ENCODE measurements at regions not wholly inside any gene's neighbourhood (a gene's known extent, or its start where the extent isn't known, plus 50 kb on each side); places are given as distances from the start of the nearest gene placed in this dataset.

DNA sequence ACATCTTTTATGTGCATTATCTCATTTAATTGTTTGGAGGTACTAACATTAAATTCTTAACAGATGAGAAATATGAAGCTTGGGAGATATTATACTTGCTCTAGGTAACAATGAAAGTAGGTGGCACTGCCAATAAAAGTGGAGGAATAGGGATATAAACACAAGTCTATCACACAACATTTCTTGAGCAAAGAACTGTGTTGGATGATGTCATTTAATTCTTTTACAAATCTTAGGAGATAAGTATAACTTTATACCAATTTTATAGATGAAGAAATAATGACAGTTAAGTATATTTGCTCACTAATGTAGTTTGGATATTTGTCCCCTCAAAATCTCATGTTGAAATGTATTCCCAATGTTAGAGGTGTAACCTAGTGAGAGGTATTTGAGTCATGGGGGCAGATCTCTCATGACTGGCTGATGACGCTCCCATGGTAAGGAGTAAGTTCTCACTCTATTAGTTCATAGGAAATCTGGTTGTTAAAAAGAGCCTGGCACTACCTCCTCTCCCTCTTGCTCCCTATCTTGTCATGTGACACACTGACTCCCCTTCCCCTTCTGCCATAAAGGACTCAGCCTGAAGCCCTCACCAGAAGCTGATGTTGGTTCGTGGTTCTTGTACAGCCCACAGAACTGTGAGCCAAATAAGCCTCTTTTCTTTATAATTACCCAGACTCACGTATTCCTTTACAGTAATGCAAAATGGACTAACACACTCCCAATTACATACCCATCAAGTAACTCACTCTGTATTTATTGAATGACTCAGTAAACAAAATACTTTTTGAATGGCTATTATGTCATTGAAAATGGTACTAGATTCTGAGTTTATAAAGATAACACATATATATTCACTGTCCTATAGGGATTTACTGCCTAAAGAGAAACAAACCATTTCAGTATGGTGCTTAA, 146.8 kb upstream of the KITLG start:
- no peaks in the 10 kb centered on the region for H3K9me3 ChIP-seq (ENCODE audit: low read depth)
- whole genome bisulfite sequencing (ENCODE audit: low lambda C conversion rate, missing lambda C conversion rate): 86% methylated on average over 3 of the region's 3 CpGs
- no peak overlapping the region for H3K27ac ChIP-seq
- H4K20me1 ChIP-seq (ENCODE audit: insufficient read depth, poor library complexity, severe bottlenecking): no peaks in the 10 kb centered on the region
- H3K4me3 ChIP-seq: no peak overlapping the region
- no peak overlapping the region for H2AFZ ChIP-seq
- TF ChIP-seq CTCF (IDR thresholded peaks at IDR 0.05; ENCODE audit: poor library complexity): no peak
- TF ChIP-seq EZH2phosphoT487 (IDR thresholded peaks at IDR 0.05; ENCODE audit: low read depth, severe bottlenecking, unreplicated experiment): no peak
- no peak for TF ChIP-seq EZH2 (IDR thresholded peaks at IDR 0.05; ENCODE audit: borderline replicate concordance)
- no peaks in the 10 kb centered on the region for H3K79me2 ChIP-seq
- H3K4me1 ChIP-seq (ENCODE audit: insufficient read depth): peaks cover under 1% of the 10 kb centered on the region
- no peak overlapping the region for H3K4me2 ChIP-seq
- H3K36me3 ChIP-seq (replicated peaks; ENCODE audit: insufficient read depth, low read depth): no peaks in the 10 kb centered on the region
- no peaks in the 10 kb centered on the region for H3K27me3 ChIP-seq
- H3K9me2 ChIP-seq (replicated peaks; ENCODE audit: insufficient read depth): no peaks in the 10 kb centered on the region
- no peak for DNase-seq (ENCODE audit: low spot score)

GRCh38 chr12:88725592-88726143, 145.4 kb upstream of the KITLG start:
- no peak overlapping the region for H3K27ac ChIP-seq
- TF ChIP-seq EZH2phosphoT487 (IDR thresholded peaks at IDR 0.05; ENCODE audit: low read depth, severe bottlenecking, unreplicated experiment) (no peak), CTCF (IDR thresholded peaks at IDR 0.05; ENCODE audit: poor library complexity) (no peak), EZH2 (IDR thresholded peaks at IDR 0.05; ENCODE audit: borderline replicate concordance) (no peak)
- H3K4me1 ChIP-seq (ENCODE audit: insufficient read depth): no peaks in the 10 kb centered on the region
- H2AFZ ChIP-seq: no peak overlapping the region
- no peak for DNase-seq (ENCODE audit: low spot score)
- H3K4me3 ChIP-seq: no peak overlapping the region
- no peak overlapping the region for H3K4me2 ChIP-seq
- no peaks in the 10 kb centered on the region for H3K9me3 ChIP-seq (ENCODE audit: low read depth)
- no peaks in the 10 kb centered on the region for H4K20me1 ChIP-seq (ENCODE audit: insufficient read depth, poor library complexity, severe bottlenecking)
- no peaks in the 10 kb centered on the region for H3K9me2 ChIP-seq (replicated peaks; ENCODE audit: insufficient read depth)
- no peaks in the 10 kb centered on the region for H3K27me3 ChIP-seq
- H3K36me3 ChIP-seq (replicated peaks; ENCODE audit: insufficient read depth, low read depth): no peaks in the 10 kb centered on the region
- no peaks in the 10 kb centered on the region for H3K79me2 ChIP-seq
- 70% methylated on average over 1 of the region's 1 CpG for WGBS (ENCODE audit: low lambda C conversion rate, missing lambda C conversion rate)

GRCh38 chr12:88723219-88723618, 142.9 kb upstream of the KITLG start:
- H3K9me2 ChIP-seq (replicated peaks; ENCODE audit: insufficient read depth): no peaks in the 10 kb centered on the region
- no peak overlapping the region for H3K27ac ChIP-seq
- no peak overlapping the region for H2AFZ ChIP-seq
- no peak overlapping the region for H3K4me3 ChIP-seq
- H3K27me3 ChIP-seq: no peaks in the 10 kb centered on the region
- no peak for TF ChIP-seq EZH2phosphoT487 (IDR thresholded peaks at IDR 0.05; ENCODE audit: low read depth, severe bottlenecking, unreplicated experiment)
- TF ChIP-seq EZH2 (IDR thresholded peaks at IDR 0.05; ENCODE audit: borderline replicate concordance): no peak
- TF ChIP-seq CTCF (IDR thresholded peaks at IDR 0.05; ENCODE audit: poor library complexity): no peak
- no peak for DNase-seq (ENCODE audit: low spot score)
- WGBS (ENCODE audit: low lambda C conversion rate, missing lambda C conversion rate): 91% methylated on average over 3 of the region's 3 CpGs
- no peaks in the 10 kb centered on the region for H3K4me1 ChIP-seq (ENCODE audit: insufficient read depth)
- H3K79me2 ChIP-seq: no peaks in the 10 kb centered on the region
- no peaks in the 10 kb centered on the region for H3K36me3 ChIP-seq (replicated peaks; ENCODE audit: insufficient read depth, low read depth)
- H3K4me2 ChIP-seq: no peak overlapping the region
- H3K9me3 ChIP-seq (ENCODE audit: low read depth): no peaks in the 10 kb centered on the region
- no peaks in the 10 kb centered on the region for H4K20me1 ChIP-seq (ENCODE audit: insufficient read depth, poor library complexity, severe bottlenecking)

Measured in hepatocyte (in vitro differentiated cells).